SK-N-SH (cell line): ENCODE measurements at regions not wholly inside any gene's neighbourhood (a gene's known extent, or its start where the extent isn't known, plus 50 kb on each side); places are given as distances from the start of the nearest gene placed in this dataset.

ENCODE experiments used
- CTCF ChIA-PET: fragments of 300-600, 350-600 bp; formaldehyde crosslinking; extraction: SDS; loops from one replicate; lab custom pipeline; 2021; lab: Yijun Ruan, JAX
- POLR2A ChIA-PET: fragments of 350-600 bp; sonication (Branson Sonifier 250); formaldehyde crosslinking; extraction: SDS; loops from one replicate; lab custom pipeline; 2020; ENCODE audit warnings: antibody characterized with exemption, inconsistent platforms; lab: Yijun Ruan, JAX
- DNase-seq: peaks from one replicate; pipeline ENCODE4 v3.0.0; 2012
- H2AFZ ChIP-seq: fragments of 200-600 bp; sonication (generic); 2 replicates; pipeline ENCODE4 v1.8.1; 2016; ENCODE audit warnings: antibody characterized with exemption, mild to moderate bottlenecking, low read depth
- H3F3A ChIP-seq: fragments of 200-600 bp; sonication (generic); replicated peaks from 2 replicates; pipeline ENCODE3; 2016; ENCODE audit warnings: antibody characterized with exemption, mild to moderate bottlenecking; ENCODE audit not compliant: insufficient read depth
- H3K27ac ChIP-seq, 2 experiments: fragments of 200-500 bp in 1 of 2; fragments of 200-600 bp in 1 of 2; sonication (Bioruptor generic) in 1 of 2; sonication (generic), shearing (Covaris generic) in 1 of 2; 2 replicates each; pipeline versions ENCODE4 v1.5.1 to v1.6.1; 2014 to 2016; ENCODE audit warnings: low read depth in 2 of 2, inconsistent platforms in 1 of 2, low read length in 1 of 2, mild to moderate bottlenecking in 1 of 2, mixed read lengths in 1 of 2
- H3K27me3 ChIP-seq: fragments of 200-600 bp; sonication (generic), shearing (Covaris generic); 2 replicates; pipeline ENCODE4 v1.6.1; 2016; ENCODE audit warnings: mixed run types; ENCODE audit not compliant: insufficient read depth
- H3K36me3 ChIP-seq, 2 experiments: fragments of 200-500 bp in 1 of 2; fragments of 200-600 bp in 1 of 2; sonication (Bioruptor generic) in 1 of 2; sonication (generic) in 1 of 2; replicated peaks in 1 of 2; 2 replicates each; pipeline versions ENCODE3 to v1.5.1; 2014 to 2016; ENCODE audit warnings: low read length in 1 of 2, mild to moderate bottlenecking in 1 of 2; ENCODE audit not compliant: insufficient read depth in 2 of 2, control insufficient read depth in 1 of 2
- H3K4me1 ChIP-seq, 2 experiments: fragments of 200-500 bp in 1 of 2; fragments of 200-600 bp in 1 of 2; sonication (Bioruptor generic) in 1 of 2; sonication (generic), shearing (Covaris generic) in 1 of 2; 2 replicates each; pipeline versions ENCODE4 v1.5.1 to v1.6.1; 2014 to 2016; ENCODE audit warnings: low read depth in 1 of 2, low read length in 1 of 2, mixed run types in 1 of 2; ENCODE audit not compliant: insufficient read depth in 2 of 2, control insufficient read depth in 1 of 2
- H3K4me2 ChIP-seq: fragments of 200-600 bp; sonication (generic), shearing (Covaris generic); 2 replicates; pipeline ENCODE4 v1.6.1; 2017; ENCODE audit warnings: mixed run types
- H3K4me3 ChIP-seq, 2 experiments: fragments of 200-500 bp in 1 of 2; fragments of 200-600 bp in 1 of 2; sonication (Bioruptor generic) in 1 of 2; sonication (generic), shearing (Covaris generic) in 1 of 2; 2 replicates each; pipeline versions ENCODE4 v1.5.1 to v1.8.1; 2014 to 2016; ENCODE audit warnings: low read depth in 2 of 2, inconsistent platforms in 1 of 2, low read length in 1 of 2, mild to moderate bottlenecking in 1 of 2, mixed read lengths in 1 of 2, moderate library complexity in 1 of 2
- H3K79me2 ChIP-seq: fragments of 200-600 bp; sonication (generic); 2 replicates; pipeline ENCODE4 v1.8.1; 2017; ENCODE audit warnings: mild to moderate bottlenecking; ENCODE audit not compliant: insufficient read depth
- H3K9ac ChIP-seq: fragments of 200-600 bp; sonication (generic); 2 replicates; pipeline ENCODE4 v1.6.1; 2017; ENCODE audit warnings: mixed run types
- H3K9me2 ChIP-seq: fragments of 200-600 bp; sonication (generic); 2 replicates; pipeline ENCODE4 v1.6.1; 2017; ENCODE audit warnings: mixed run types
- H3K9me3 ChIP-seq: fragments of 200-600 bp; sonication (generic); 2 replicates; pipeline ENCODE4 v1.6.1; 2017; ENCODE audit warnings: mixed run types, mild to moderate bottlenecking, moderate library complexity
- H4K20me1 ChIP-seq: fragments of 200-600 bp; sonication (generic); 2 replicates; pipeline ENCODE4 v1.6.1; 2017; ENCODE audit warnings: mild to moderate bottlenecking, mixed run types; ENCODE audit not compliant: insufficient read depth
- CHD2 ChIP-seq: fragments of 150-350 bp; IDR thresholded peaks from 2 replicates; pipeline ENCODE4 v1.6.1; 2018; ENCODE audit warnings: low read length; ENCODE audit not compliant: partially characterized antibody
- ELF1 ChIP-seq: IDR thresholded peaks from 2 replicates; pipeline ENCODE4 v1.4.0; 2012
- EP300 ChIP-seq, 2 experiments: IDR thresholded peaks; 2 replicates each; pipeline versions ENCODE4 v1.4.0 to v1.6.1; 2012; ENCODE audit warnings: borderline replicate concordance in 1 of 2, low read depth in 1 of 2, low read length in 1 of 2
- FOSL2 ChIP-seq: IDR thresholded peaks from 2 replicates; pipeline ENCODE4 v1.4.0; 2012; ENCODE audit warnings: low read depth, mild to moderate bottlenecking, moderate library complexity, borderline replicate concordance
- FOXM1 ChIP-seq: IDR thresholded peaks from 2 replicates; pipeline ENCODE4 v1.4.0; 2012; ENCODE audit warnings: low read depth, mild to moderate bottlenecking
- NFIC ChIP-seq: IDR thresholded peaks from 2 replicates; pipeline ENCODE4 v1.4.0; 2012; ENCODE audit warnings: borderline replicate concordance
- NRF1 ChIP-seq: IDR thresholded peaks from 2 replicates; pipeline ENCODE4 v1.6.1; 2012; ENCODE audit warnings: low read depth, mild to moderate bottlenecking, low read length
- RCOR1 ChIP-seq: fragments of 150-350 bp; IDR thresholded peaks from 2 replicates; pipeline ENCODE4 v1.6.1; 2017; ENCODE audit warnings: antibody characterized with exemption, low read length
- REST ChIP-seq: IDR thresholded peaks from 2 replicates; pipeline ENCODE4 v1.6.1; 2012; ENCODE audit warnings: mild to moderate bottlenecking, low read depth, low read length, moderate library complexity
- TAF1 ChIP-seq: IDR thresholded peaks from 2 replicates; pipeline ENCODE4 v1.6.1; 2012; ENCODE audit warnings: low read depth, mild to moderate bottlenecking, low read length, moderate library complexity, borderline replicate concordance
- TCF12 ChIP-seq: IDR thresholded peaks from 2 replicates; pipeline ENCODE4 v1.4.0; 2012
- YY1 ChIP-seq: IDR thresholded peaks from 2 replicates; pipeline ENCODE4 v1.4.0; 2012; ENCODE audit warnings: low read depth, mild to moderate bottlenecking
- WGBS: methylation state at CpG from one replicate; pipeline ENCODE4 v1.1.6; 2017; ENCODE audit warnings: low lambda C conversion rate; 5-methylcytosine and 5-hydroxymethylcytosine counted together
- TF ChIP-seq, protein P1 (sequence below): fragments of 150-350 bp; IDR thresholded peaks from 2 replicates; pipeline ENCODE4 v1.6.1; 2016; ENCODE audit warnings: mild to moderate bottlenecking, low read depth, low read length
- TF ChIP-seq, protein P2 (sequence below): IDR thresholded peaks from 2 replicates; pipeline ENCODE4 v1.4.0; 2012; ENCODE audit warnings: low read depth, borderline replicate concordance

DNA sequence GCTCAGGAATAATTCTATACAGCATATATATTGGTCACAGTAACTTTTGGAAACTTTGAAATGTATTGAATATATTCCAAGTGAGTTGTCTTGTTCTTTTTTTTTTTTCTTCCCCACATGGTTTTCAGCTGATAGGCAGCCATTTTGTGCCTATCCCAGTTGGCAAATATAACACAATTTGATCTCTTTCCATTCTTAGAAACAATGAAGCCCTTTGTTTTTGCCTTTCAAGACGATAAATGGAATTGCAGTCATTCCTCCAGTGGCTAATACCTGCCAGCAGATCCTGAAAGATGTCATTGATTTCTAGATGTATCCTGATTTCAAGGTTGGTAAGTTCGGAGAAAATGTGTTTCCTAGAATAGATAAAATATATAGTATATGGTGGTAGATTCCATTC lies 951.1 kb upstream of the SLC10A2 start:
- Histone ChIP-seq H3K9me2 (no peaks in the 10 kb centered on the region), H3K27me3 (no peaks in the 10 kb centered on the region), H4K20me1 (no peaks in the 10 kb centered on the region), H3K4me3 (no peak overlapping the region), H3K4me2 (no peak overlapping the region), H3K9me3 (no peaks in the 10 kb centered on the region), H3K9ac (no peak overlapping the region), H3K27ac (no peak overlapping the region), H3F3A (no peaks in the 10 kb centered on the region), H3K36me3 (no peaks in the 10 kb centered on the region), H2AFZ (no peak overlapping the region), H3K79me2 (no peaks in the 10 kb centered on the region), H3K4me1 (no peaks in the 10 kb centered on the region)
- WGBS = 71% methylated on average over 2 of the region's 2 CpGs
- no peak for TF ChIP-seq EP300 (IDR thresholded peaks at IDR 0.05; ENCODE audit: borderline replicate concordance in 1 of 2, low read depth in 1 of 2, low read length in 1 of 2)
- TF ChIP-seq, protein P1, sequence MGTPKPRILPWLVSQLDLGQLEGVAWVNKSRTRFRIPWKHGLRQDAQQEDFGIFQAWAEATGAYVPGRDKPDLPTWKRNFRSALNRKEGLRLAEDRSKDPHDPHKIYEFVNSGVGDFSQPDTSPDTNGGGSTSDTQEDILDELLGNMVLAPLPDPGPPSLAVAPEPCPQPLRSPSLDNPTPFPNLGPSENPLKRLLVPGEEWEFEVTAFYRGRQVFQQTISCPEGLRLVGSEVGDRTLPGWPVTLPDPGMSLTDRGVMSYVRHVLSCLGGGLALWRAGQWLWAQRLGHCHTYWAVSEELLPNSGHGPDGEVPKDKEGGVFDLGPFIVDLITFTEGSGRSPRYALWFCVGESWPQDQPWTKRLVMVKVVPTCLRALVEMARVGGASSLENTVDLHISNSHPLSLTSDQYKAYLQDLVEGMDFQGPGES = no peak
- no peak for TF ChIP-seq NFIC
- TF ChIP-seq NRF1 = no peak
- no peak for TF ChIP-seq ELF1
- TF ChIP-seq YY1 = no peak
- TF ChIP-seq, protein P2, sequence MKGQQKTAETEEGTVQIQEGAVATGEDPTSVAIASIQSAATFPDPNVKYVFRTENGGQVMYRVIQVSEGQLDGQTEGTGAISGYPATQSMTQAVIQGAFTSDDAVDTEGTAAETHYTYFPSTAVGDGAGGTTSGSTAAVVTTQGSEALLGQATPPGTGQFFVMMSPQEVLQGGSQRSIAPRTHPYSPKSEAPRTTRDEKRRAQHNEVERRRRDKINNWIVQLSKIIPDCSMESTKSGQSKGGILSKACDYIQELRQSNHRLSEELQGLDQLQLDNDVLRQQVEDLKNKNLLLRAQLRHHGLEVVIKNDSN = no peak
- no peak for TF ChIP-seq TCF12
- no peak for TF ChIP-seq REST
- no peak for TF ChIP-seq TAF1
- TF ChIP-seq FOXM1 = no peak
- ChIA-PET CTCF (no interaction called here), POLR2A (no interaction called here)
- DNase-seq = no peak

GRCh38 chr13:104015646-104016396 lies 949.6 kb upstream of the SLC10A2 start:
- Histone ChIP-seq H3K4me3 (no peak overlapping the region), H3K9me3 (no peaks in the 10 kb centered on the region), H3K4me2 (no peak overlapping the region), H3F3A (no peaks in the 10 kb centered on the region), H3K27me3 (no peaks in the 10 kb centered on the region), H3K27ac (no peak overlapping the region; a peak in 1 of 4 replicates), H2AFZ (no peak overlapping the region), H3K9me2 (no peaks in the 10 kb centered on the region), H3K9ac (no peak overlapping the region), H4K20me1 (no peaks in the 10 kb centered on the region), H3K79me2 (no peaks in the 10 kb centered on the region), H3K36me3 (no peaks in the 10 kb centered on the region), H3K4me1 (no peaks in the 10 kb centered on the region; a peak in 1 of 4 replicates)
- DNase-seq = no peak
- TF ChIP-seq REST (no peak), EP300 (IDR thresholded peaks at IDR 0.05; ENCODE audit: borderline replicate concordance in 1 of 2, low read depth in 1 of 2, low read length in 1 of 2) (no peak), FOSL2 (no peak), RCOR1 (no peak), NRF1 (no peak), CHD2 (no peak)
- TF ChIP-seq, protein P1 = no peak
- ChIA-PET CTCF (interaction anchor here (1.3 kb wide), 1 partner anchor 9 kb away, joined by 3 read pairs; no protein-coding TSS in a partner anchor), POLR2A (no interaction called here)
- 56% methylated on average over 7 of the region's 7 CpGs for WGBS
